ENCODE measurements at regions not wholly inside any gene's neighbourhood (a gene's known extent, or its start where the extent isn't known, plus 50 kb on each side); places are given as distances from the start of the nearest gene placed in this dataset.
"Not testable (repeated sequence)": the region's sequence is repeated elsewhere in the genome, so short reads cannot be mapped to it uniquely, and the experiment has no call there.

GRCh38 chr3:15903759-15904720, 106.3 kb upstream of the ANKRD28 start:
- WGBS (ENCODE audit: insufficient coverage), result 81% methylated on average over 4 of the region's 7 CpGs
- Mint-ChIP-seq H3K9me3 (no peaks in the 10 kb centered on the region), H3K27me3 (ENCODE audit: low read depth in 2 of 2) (no peaks in the 10 kb centered on the region), H3K4me3 (no peak overlapping the region), H3K27ac (no peak overlapping the region), H3K4me1 (no peaks in the 10 kb centered on the region), H3K36me3 (no peaks in the 10 kb centered on the region)
- Histone ChIP-seq H3K9me3 (ENCODE audit: control insufficient read depth, insufficient read depth, low read length) (no peaks in the 10 kb centered on the region), H3K4me1 (ENCODE audit: control insufficient read depth, insufficient read depth, low read length) (no peaks in the 10 kb centered on the region), H3K4me3 (ENCODE audit: low read length) (no peak overlapping the region), H3K27me3 (ENCODE audit: control insufficient read depth, insufficient read depth, low read length) (no peaks in the 10 kb centered on the region), H3K36me3 (ENCODE audit: control insufficient read depth, insufficient read depth, low read length) (no peaks in the 10 kb centered on the region), H3K27ac (ENCODE audit: low read length) (no peak overlapping the region)
- intact Hi-C loops (cut with micrococcal nuclease), result no loop called here
- ATAC-seq (no peak), DNase-seq (no peak)
- TF ChIP-seq CTCF (IDR thresholded peaks at IDR 0.05), result no peak

- no peak for ATAC-seq
- Histone ChIP-seq H3K4me1 (ENCODE audit: control insufficient read depth, insufficient read depth, low read length) (no peaks in the 10 kb centered on the region), H3K4me3 (ENCODE audit: low read length) (no peak overlapping the region), H3K9me3 (ENCODE audit: control insufficient read depth, insufficient read depth, low read length) (no peaks in the 10 kb centered on the region), H3K27ac (ENCODE audit: low read length) (no peak overlapping the region), H3K36me3 (ENCODE audit: control insufficient read depth, insufficient read depth, low read length) (no peaks in the 10 kb centered on the region), H3K27me3 (ENCODE audit: control insufficient read depth, insufficient read depth, low read length) (no peaks in the 10 kb centered on the region)
- Mint-ChIP-seq H3K36me3 (no peaks in the 10 kb centered on the region), H3K9me3 (no peaks in the 10 kb centered on the region), H3K27me3 (ENCODE audit: low read depth in 2 of 2) (peaks cover 4 to 6% of the 10 kb centered on the region in 2 donors), H3K27ac (no peak overlapping the region), H3K4me3 (no peak overlapping the region), H3K4me1 (no peaks in the 10 kb centered on the region)
- DNase-seq, result no peak
- WGBS (ENCODE audit: insufficient coverage), result 83% methylated on average over 1 of the region's 1 CpG
- intact Hi-C loops (cut with micrococcal nuclease), result no loop called here
- no peak for TF ChIP-seq CTCF (IDR thresholded peaks at IDR 0.05)
Observed at GRCh38 chr3:15905041-15905440, 107.3 kb upstream of the ANKRD28 start.

- peaks cover 9 to 13% of the 10 kb centered on the region in 2 donors for H3K27me3 Mint-ChIP-seq (ENCODE audit: low read depth in 2 of 2)
- H3K4me1 ChIP-seq (ENCODE audit: control insufficient read depth, insufficient read depth, low read length); H3K4me3 Mint-ChIP-seq; H3K27me3 ChIP-seq (ENCODE audit: control insufficient read depth, insufficient read depth, low read length); H3K27ac Mint-ChIP-seq; ATAC-seq; H3K27ac ChIP-seq (ENCODE audit: low read length); DNase-seq; H3K4me3 ChIP-seq (ENCODE audit: low read length); H3K9me3 ChIP-seq (ENCODE audit: control insufficient read depth, insufficient read depth, low read length); intact Hi-C loops (cut with micrococcal nuclease); H3K36me3 Mint-ChIP-seq; H3K36me3 ChIP-seq (ENCODE audit: control insufficient read depth, insufficient read depth, low read length); H3K4me1 Mint-ChIP-seq; H3K9me3 Mint-ChIP-seq: not testable (repeated sequence)
- 90% methylated on average over 5 of the region's 5 CpGs for WGBS (ENCODE audit: insufficient coverage)
Observed at GRCh38 chr3:15907403-15907802, 109.6 kb upstream of the ANKRD28 start.

- H3K27me3 ChIP-seq (ENCODE audit: control insufficient read depth, insufficient read depth, low read length), result no peaks in the 10 kb centered on the region
- no peaks in the 10 kb centered on the region for H3K4me1 ChIP-seq (ENCODE audit: control insufficient read depth, insufficient read depth, low read length)
- Mint-ChIP-seq H3K4me1 (peaks cover 0 to 4% of the 10 kb centered on the region in 2 donors), H3K9me3 (no peaks in the 10 kb centered on the region), H3K27me3 (ENCODE audit: low read depth in 2 of 2) (peaks cover 0 to 2% of the 10 kb centered on the region in 2 donors), H3K4me3 (no peak overlapping the region), H3K36me3 (no peaks in the 10 kb centered on the region), H3K27ac (no peak overlapping the region)
- H3K36me3 ChIP-seq (ENCODE audit: control insufficient read depth, insufficient read depth, low read length), result no peaks in the 10 kb centered on the region
- no peak for DNase-seq
- intact Hi-C loops (cut with micrococcal nuclease), result no loop called here
- ATAC-seq, result no peak
- no peak overlapping the region for H3K27ac ChIP-seq (ENCODE audit: low read length)
- WGBS (ENCODE audit: insufficient coverage), result 92% methylated on average over 4 of the region's 5 CpGs
- TF ChIP-seq CTCF (IDR thresholded peaks at IDR 0.05), result no peak
- H3K9me3 ChIP-seq (ENCODE audit: control insufficient read depth, insufficient read depth, low read length), result no peaks in the 10 kb centered on the region
- no peak overlapping the region for H3K4me3 ChIP-seq (ENCODE audit: low read length)
Observed at GRCh38 chr3:15918988-15919387, 121.2 kb upstream of the ANKRD28 start.
